ENCODE measurements at regions not wholly inside any gene's neighbourhood (a gene's known extent, or its start where the extent isn't known, plus 50 kb on each side); places are given as distances from the start of the nearest gene placed in this dataset.

- TF ChIP-seq CTCF (IDR thresholded peaks at IDR 0.05; ENCODE audit: low read depth, low read length), result no peak
- DNase-seq (ENCODE audit: extremely low read depth, low read depth), result no peak
Measured at GRCh38 chr22:49176956-49177355, 650.7 kb downstream of the BRD1 start.

GRCh38 chr22:49170053-49170452 is 657.6 kb downstream of the BRD1 start:
- no peak for TF ChIP-seq CTCF (IDR thresholded peaks at IDR 0.05; ENCODE audit: low read depth, low read length)
- no peak for DNase-seq (ENCODE audit: extremely low read depth, low read depth)

- no peak for DNase-seq (ENCODE audit: extremely low read depth, low read depth)
- no peak for TF ChIP-seq CTCF (IDR thresholded peaks at IDR 0.05; ENCODE audit: low read depth, low read length)
Measured at GRCh38 chr22:49169074-49169744, 658.5 kb downstream of the BRD1 start.

GRCh38 chr22:49168219-49168813 is 659.4 kb downstream of the BRD1 start:
- TF ChIP-seq CTCF (IDR thresholded peaks at IDR 0.05; ENCODE audit: low read depth, low read length), result no peak

GRCh38 chr22:49166746-49167145 is 660.9 kb downstream of the BRD1 start:
- DNase-seq (ENCODE audit: extremely low read depth, low read depth), result no peak
- no peak for TF ChIP-seq CTCF (IDR thresholded peaks at IDR 0.05; ENCODE audit: low read depth, low read length)

More at GRCh38 chr22:49168219-49168813, 659.4 kb downstream of the BRD1 start:
- no peak for DNase-seq (ENCODE audit: extremely low read depth, low read depth)

DNA sequence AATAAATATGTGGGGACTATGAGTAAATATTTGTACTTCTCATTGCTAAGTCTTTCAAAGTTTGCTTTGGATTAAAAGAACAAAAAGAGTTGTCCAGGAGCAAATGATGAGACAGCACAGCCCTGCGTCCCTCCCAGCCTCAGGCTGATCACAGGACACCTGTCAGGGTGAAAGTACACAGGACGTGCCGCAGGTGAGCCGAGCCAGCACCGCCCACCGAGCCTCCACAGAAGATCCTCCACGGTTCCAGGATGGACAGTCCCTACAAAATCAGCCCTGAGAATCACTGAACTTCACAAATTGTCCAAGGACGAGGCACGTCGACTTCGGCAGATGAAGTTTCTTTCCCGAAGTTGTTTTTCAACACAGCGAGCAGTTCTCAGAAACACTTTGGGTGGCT is 661.5 kb downstream of the BRD1 start:
- no peak for TF ChIP-seq CTCF (IDR thresholded peaks at IDR 0.05; ENCODE audit: low read depth, low read length)
- no peak for DNase-seq (ENCODE audit: extremely low read depth, low read depth)

DNA sequence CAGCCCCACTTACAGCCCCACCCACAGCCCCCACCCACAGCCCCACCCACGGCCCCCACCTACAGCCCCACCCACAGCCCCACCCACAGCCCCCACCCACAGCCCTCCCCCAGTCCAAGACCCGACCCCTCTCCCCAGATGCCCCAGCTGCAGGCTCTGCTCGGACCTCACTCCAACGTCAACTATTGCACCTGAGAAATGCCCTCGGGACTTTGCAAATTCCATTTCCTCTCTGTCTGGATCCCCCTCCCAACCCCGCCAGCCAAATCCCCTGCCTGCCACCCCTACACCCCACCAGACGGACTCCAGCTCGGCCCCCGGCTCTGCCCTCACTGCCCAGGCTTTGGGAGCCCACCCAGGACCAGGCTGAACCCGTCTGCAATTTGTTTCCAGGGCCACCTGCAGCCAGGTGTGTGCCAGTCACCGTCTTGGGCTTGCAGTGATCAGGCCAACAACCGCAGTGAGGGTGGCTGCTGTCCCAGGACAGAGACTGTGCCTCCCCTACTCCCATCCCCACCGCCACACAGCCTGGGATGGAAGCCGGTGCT is 662.8 kb downstream of the BRD1 start:
- no peak for TF ChIP-seq CTCF (IDR thresholded peaks at IDR 0.05; ENCODE audit: low read depth, low read length)
- no peak for DNase-seq (ENCODE audit: extremely low read depth, low read depth)
